GM13977 (cell line): ENCODE measurements at regions not wholly inside any gene's neighbourhood (a gene's known extent, or its start where the extent isn't known, plus 50 kb on each side); places are given as distances from the start of the nearest gene placed in this dataset.
"Not testable (repeated sequence)": the region's sequence is repeated elsewhere in the genome, so short reads cannot be mapped to it uniquely, and the experiment has no call there.

ENCODE experiments used
- DNase-seq: peaks from one replicate; pipeline ENCODE4 v3.0.0; 2012; ENCODE audit warnings: low spot score
- in situ Hi-C: fragments of 300-500 bp; cut with MboI; formaldehyde crosslinking; loops from one replicate; pipeline ENCODE4 v1.12.0; 2022; ENCODE audit warnings: low sequenced_read_pairs, low pct_unique_long_range_greater_than_20kb, mixed read lengths, inconsistent platforms; ENCODE audit not compliant: unreplicated experiment
- TF ChIP-seq, protein P1 (sequence below): IDR thresholded peaks from 2 replicates; pipeline ENCODE4 v1.5.1; 2012; ENCODE audit warnings: mild to moderate bottlenecking, control low read depth; ENCODE audit not compliant: insufficient read depth; ENCODE audit errors: extremely low read depth, missing control alignments

DNA sequence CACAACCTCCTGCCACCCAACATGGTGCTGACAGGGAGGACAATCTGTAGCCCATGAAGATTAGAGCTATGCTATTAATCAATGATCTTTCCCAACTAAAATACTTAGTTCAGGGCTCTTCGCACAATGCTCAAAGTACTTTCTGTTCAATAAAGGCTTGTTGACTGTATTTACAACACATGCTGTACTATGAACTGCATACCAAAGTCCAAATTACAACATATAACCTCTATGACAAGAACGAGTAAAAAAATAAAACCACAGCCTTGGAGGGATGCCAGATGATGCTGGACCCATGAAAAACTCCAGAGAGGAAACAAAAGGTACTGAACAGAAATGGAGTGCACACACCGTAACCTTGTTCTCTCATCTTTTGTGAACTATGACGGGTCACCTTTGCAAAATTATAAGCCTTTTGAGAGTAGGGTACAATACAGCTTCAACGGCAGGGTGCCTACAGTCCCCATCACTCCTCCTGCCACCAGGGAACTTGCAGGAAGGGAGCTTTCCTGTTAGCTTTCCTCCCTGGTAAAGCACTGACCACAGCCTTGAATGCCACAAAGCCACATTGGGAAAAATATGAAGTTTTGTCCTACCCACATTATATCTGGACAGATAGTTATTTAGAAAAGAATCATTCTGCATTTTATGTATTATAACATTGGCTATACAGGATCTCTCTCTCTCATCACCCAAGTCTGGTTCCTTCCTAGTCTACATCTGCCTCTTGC lies 175.6 kb downstream of the NRIP1 start:
- in situ Hi-C loops = no loop called here
- TF ChIP-seq, protein P1, sequence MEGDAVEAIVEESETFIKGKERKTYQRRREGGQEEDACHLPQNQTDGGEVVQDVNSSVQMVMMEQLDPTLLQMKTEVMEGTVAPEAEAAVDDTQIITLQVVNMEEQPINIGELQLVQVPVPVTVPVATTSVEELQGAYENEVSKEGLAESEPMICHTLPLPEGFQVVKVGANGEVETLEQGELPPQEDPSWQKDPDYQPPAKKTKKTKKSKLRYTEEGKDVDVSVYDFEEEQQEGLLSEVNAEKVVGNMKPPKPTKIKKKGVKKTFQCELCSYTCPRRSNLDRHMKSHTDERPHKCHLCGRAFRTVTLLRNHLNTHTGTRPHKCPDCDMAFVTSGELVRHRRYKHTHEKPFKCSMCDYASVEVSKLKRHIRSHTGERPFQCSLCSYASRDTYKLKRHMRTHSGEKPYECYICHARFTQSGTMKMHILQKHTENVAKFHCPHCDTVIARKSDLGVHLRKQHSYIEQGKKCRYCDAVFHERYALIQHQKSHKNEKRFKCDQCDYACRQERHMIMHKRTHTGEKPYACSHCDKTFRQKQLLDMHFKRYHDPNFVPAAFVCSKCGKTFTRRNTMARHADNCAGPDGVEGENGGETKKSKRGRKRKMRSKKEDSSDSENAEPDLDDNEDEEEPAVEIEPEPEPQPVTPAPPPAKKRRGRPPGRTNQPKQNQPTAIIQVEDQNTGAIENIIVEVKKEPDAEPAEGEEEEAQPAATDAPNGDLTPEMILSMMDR = no peak
- no peak for DNase-seq

DNA sequence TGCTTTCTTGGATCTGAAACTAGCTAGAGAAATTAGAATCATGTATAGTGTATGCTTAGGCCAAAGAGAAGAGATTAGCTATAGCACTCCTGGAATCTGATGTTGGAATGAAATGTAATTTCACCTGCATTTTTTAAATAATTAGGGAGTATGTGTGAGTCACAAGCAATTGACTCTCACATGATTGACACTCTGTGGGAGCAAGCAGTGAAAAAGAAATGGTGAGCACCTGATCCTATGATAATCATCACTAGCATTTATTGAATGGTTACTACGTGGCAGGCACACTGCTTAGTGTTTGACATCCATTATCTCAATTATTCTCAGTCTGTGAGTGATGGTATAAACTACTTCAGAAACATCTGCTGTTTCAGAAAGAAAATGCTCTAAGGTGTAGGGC lies 176.6 kb downstream of the NRIP1 start:
- in situ Hi-C loops = no loop called here
- TF ChIP-seq, protein P1 = no peak
- no peak for DNase-seq

DNA sequence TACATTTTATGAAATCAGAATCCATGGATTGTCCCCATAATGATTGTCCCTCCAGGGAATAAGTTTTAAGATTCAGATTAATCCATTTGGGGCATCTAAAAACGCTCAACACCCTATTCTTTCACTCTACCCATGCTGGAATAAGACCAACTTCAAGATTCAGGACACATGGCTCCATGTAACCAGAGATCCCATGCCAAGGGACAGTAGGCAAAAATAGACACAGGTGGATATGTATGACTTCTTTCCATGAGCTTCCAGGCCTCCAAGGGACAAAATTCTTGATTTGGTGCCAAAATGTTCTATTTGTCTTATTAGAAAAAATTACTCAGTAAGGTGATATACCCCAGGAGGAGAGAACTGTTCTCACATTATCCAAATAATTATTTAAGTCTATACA lies 178.8 kb downstream of the NRIP1 start:
- no peak for DNase-seq
- in situ Hi-C loops = no loop called here

DNA sequence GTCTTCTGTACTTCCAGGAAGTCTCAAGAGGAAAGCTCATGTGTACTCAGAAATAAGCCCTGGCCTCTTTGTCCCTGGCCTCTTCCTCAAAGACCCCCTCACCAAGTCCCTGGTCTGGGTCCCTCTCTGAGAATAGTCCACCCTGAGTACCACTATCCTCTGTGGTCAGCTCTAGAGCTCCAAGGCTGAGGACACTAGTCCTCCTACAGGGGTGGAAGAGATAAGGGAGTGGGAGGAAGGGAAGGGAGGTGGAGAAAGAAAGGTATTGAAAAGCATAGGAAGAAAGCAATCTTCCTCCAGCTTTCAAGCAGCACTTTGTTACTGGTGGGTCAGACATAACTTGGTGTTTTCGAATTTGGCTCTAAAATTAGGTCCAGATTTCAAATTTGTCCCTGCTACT lies 181.4 kb downstream of the NRIP1 start:
- TF ChIP-seq, protein P1 = no peak
- DNase-seq = no peak
- in situ Hi-C loops = no loop called here

More for the DNA sequence above, 178.8 kb downstream of the NRIP1 start:
- TF ChIP-seq, protein P1 = no peak

DNA sequence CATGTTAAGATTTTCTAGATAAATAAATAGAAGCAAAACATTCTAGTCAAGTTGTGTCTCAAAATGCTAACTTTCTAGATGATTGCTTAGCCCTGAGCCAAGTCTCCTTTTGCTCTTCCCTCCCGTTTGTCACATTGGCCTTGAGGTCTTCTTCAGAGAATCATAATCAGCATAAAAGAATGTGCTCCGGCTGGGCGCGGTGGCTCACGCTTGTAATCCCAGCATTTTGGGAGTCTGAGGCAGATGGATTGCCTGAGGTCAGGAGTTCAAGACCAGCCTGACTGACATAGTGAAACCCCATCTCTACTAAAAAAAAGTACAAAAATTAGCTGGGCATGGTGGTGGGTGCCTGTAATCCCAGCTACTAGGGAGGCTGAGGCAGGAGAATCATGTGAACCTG lies 182.3 kb downstream of the NRIP1 start:
- DNase-seq, in situ Hi-C loops: not testable (repeated sequence)

DNA sequence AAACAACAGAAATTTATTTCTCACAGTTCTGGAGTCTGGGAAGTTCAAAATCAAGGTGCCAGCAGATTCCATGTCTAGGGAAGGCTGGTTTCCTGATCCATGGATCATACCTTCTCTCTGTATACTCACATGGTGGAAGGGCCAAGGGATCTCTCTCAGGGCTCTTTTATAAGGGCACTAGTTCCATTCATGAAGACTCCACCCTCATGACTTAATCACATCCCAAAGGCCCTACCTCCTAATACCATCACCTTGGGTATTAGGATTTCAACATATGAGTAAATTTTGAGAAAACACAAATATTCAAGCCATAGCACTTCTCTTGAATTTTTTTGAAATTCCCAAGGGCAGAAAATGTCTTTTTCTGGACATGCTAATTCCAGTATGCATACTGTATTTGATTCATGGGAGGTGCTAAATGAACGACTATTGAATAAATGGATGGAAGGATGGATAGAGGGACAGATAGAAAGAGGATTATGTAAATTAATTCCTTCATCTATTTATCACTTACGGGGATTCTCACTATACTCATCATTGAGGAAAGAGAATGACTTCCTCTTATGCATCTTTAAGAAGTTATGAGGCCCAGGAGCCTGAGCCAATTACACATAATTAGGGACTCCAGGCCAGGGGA lies 182.8 kb downstream of the NRIP1 start:
- in situ Hi-C loops = no loop called here
- DNase-seq = no peak
- TF ChIP-seq, protein P1 = no peak

DNA sequence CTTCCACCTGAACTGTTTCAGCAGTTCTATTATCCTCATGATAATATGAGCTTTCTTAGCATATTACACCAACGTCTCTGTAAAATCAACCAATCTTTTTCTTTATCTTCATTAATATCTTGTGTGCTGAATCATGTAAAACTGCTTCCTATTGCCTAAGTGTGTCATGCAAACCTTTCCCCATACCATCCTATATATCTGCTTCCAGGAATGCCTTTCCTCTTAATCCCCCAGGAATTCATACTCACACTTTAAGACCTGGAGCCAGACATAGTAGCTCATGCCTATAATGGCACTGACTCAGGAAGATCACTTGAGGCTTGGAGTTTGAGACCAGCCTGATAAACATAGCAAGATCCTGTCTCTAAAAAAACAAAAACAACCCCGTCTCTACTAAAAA lies 183.9 kb downstream of the NRIP1 start:
- TF ChIP-seq, protein P1 = no peak
- DNase-seq = no peak
- in situ Hi-C loops = no loop called here
